AG09309 (cell line): ENCODE measurements at regions not wholly inside any gene's neighbourhood (a gene's known extent, or its start where the extent isn't known, plus 50 kb on each side); places are given as distances from the start of the nearest gene placed in this dataset.

Experiments used
- DNase-seq: peaks from one replicate; pipeline ENCODE4 v3.0.0-alpha.2; 2010; ENCODE audit warnings: low read depth
- H3K4me3 ChIP-seq: 2 replicates; pipeline ENCODE4 v1.5.1; 2011; ENCODE audit warnings: mild to moderate bottlenecking, low read depth, low read length, moderate library complexity; ENCODE audit not compliant: control insufficient read depth
- CTCF ChIP-seq: IDR thresholded peaks from 2 replicates; pipeline ENCODE4 v1.5.1; 2011; ENCODE audit warnings: mild to moderate bottlenecking, low read depth, low read length, inconsistent platforms; ENCODE audit not compliant: insufficient read depth, control insufficient read depth; ENCODE audit errors: missing control alignments

DNA sequence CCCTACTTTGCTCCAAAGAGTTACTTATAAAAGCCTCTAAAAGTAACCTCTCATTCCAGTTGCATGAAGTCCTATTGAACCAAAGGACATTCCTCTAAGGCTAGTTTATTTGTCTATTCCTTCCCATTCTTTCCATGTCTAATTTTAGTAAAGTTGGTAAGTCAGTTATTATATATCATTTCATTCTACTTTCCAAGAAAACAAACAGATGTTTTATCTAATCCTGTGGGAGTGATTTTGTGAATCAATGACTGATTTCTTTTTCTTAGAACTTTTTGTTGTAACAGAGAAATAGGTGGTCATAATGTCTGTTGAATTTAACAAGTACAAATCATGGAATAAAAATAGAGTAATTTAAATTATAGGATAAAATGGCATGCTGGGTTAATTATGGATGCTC lies 286.3 kb downstream of the FSIP2 start:
- TF ChIP-seq CTCF: no peak
- no peak for DNase-seq
- no peak overlapping the region for H3K4me3 ChIP-seq

DNA sequence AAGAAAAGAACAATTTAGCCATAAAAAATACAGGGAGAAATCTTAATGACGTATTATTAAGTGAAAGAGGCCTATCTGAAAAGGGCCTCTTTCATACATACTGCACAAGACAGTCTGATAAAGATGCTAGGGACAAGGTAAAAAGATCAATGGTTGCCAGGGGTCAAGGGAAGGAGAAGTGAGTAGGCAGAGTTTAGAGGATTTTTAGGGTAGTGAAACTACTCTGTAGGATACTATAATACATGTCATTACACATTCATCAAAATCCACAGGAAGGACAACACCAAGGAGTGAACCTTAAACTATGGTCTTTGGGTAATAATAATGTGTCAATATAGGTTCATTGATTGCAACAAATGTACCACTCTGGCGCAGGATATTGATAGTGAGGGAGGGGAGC lies 289.3 kb downstream of the FSIP2 start:
- no peak overlapping the region for H3K4me3 ChIP-seq
- TF ChIP-seq CTCF: no peak
- DNase-seq: no peak

GRCh38 chr2:186031229-186031628 lies 292.6 kb downstream of the FSIP2 start:
- DNase-seq: no peak
- TF ChIP-seq CTCF: no peak
- H3K4me3 ChIP-seq: no peak overlapping the region

- no peak for TF ChIP-seq CTCF
- no peak overlapping the region for H3K4me3 ChIP-seq
- DNase-seq: no peak
Measured at GRCh38 chr2:186032102-186032738, 293.6 kb downstream of the FSIP2 start.

GRCh38 chr2:186032930-186033329 lies 294.3 kb downstream of the FSIP2 start:
- no peak for TF ChIP-seq CTCF
- DNase-seq: no peak
- H3K4me3 ChIP-seq: no peak overlapping the region

GRCh38 chr2:186033541-186033940 lies 294.9 kb downstream of the FSIP2 start:
- TF ChIP-seq CTCF: no peak
- no peak for DNase-seq

More at GRCh38 chr2:186033541-186033940, 294.9 kb downstream of the FSIP2 start:
- H3K4me3 ChIP-seq: no peak overlapping the region
